SK-N-SH (cell line): ENCODE measurements at regions not wholly inside any gene's neighbourhood (a gene's known extent, or its start where the extent isn't known, plus 50 kb on each side); places are given as distances from the start of the nearest gene placed in this dataset.
"Not testable (repeated sequence)": the region's sequence is repeated elsewhere in the genome, so short reads cannot be mapped to it uniquely, and the experiment has no call there.

Source experiments
- CTCF ChIP-seq: fragments of 200-600 bp; sonication (generic); IDR thresholded peaks from 2 replicates; pipeline ENCODE4 v1.6.1; 2017; ENCODE audit warnings: antibody characterized with exemption, mild to moderate bottlenecking, moderate library complexity
- MEF2A ChIP-seq: IDR thresholded peaks from 2 replicates; pipeline ENCODE4 v1.4.0; 2012; ENCODE audit warnings: low read depth, borderline replicate concordance
- NRF1 ChIP-seq: IDR thresholded peaks from 2 replicates; pipeline ENCODE4 v1.6.1; 2012; ENCODE audit warnings: low read depth, mild to moderate bottlenecking, low read length
- YY1 ChIP-seq: IDR thresholded peaks from 2 replicates; pipeline ENCODE4 v1.4.0; 2012; ENCODE audit warnings: low read depth, mild to moderate bottlenecking

GRCh38 chr15:22235261-22235930 lies 155.1 kb downstream of the OR4M2 start:
- not testable (repeated sequence) for TF ChIP-seq YY1, CTCF, MEF2A, NRF1
